Dermis microvascular lymphatic vessel endothelial cell (primary cell): ENCODE measurements at regions not wholly inside any gene's neighbourhood (a gene's known extent, or its start where the extent isn't known, plus 50 kb on each side); places are given as distances from the start of the nearest gene placed in this dataset.
"Not testable (repeated sequence)": the region's sequence is repeated elsewhere in the genome, so short reads cannot be mapped to it uniquely, and the experiment has no call there.

Experiments
- DNase-seq, 2 donors: peaks; one replicate each; pipeline versions ENCODE4 v3.0.0 to v3.0.0-alpha.2; 2010; ENCODE audit warnings: low read depth in 2 of 2

GRCh38 chr4:84126061-84126787 is 372.9 kb downstream of the NKX6-1 start:
- DNase-seq, result no peak

- no peak for DNase-seq
Measured at GRCh38 chr4:84110040-84110439, 389.1 kb downstream of the NKX6-1 start.

GRCh38 chr4:84101653-84102625 is 397.2 kb downstream of the NKX6-1 start:
- DNase-seq, result not testable (repeated sequence)

- no peak for DNase-seq
Measured at GRCh38 chr4:84100071-84100470, 399.0 kb downstream of the NKX6-1 start.

- no peak for DNase-seq
Measured at GRCh38 chr4:84099599-84099998, 399.5 kb downstream of the NKX6-1 start.

GRCh38 chr4:84091266-84091665 is 407.8 kb downstream of the NKX6-1 start:
- no peak for DNase-seq

- DNase-seq, result no peak
Measured at GRCh38 chr4:84089652-84090437, 409.2 kb downstream of the NKX6-1 start.

GRCh38 chr4:84085986-84086385 is 413.1 kb downstream of the NKX6-1 start:
- DNase-seq, result no peak

GRCh38 chr4:84070289-84070688 is 428.8 kb downstream of the NKX6-1 start:
- DNase-seq, result no peak

GRCh38 chr4:84063619-84064018 is 435.5 kb downstream of the NKX6-1 start:
- DNase-seq, result no peak

- DNase-seq, result no peak
Measured at GRCh38 chr4:84058201-84058600, 440.9 kb downstream of the NKX6-1 start.

GRCh38 chr4:84051639-84052038 is 447.5 kb downstream of the NKX6-1 start:
- DNase-seq, result no peak

GRCh38 chr4:84051089-84051488 is 448.0 kb downstream of the NKX6-1 start:
- no peak for DNase-seq

GRCh38 chr4:84050015-84050414 is 449.1 kb downstream of the NKX6-1 start:
- no peak for DNase-seq

GRCh38 chr4:84046551-84046950 is 452.5 kb downstream of the NKX6-1 start:
- DNase-seq, result no peak

GRCh38 chr4:84041426-84041825 is 457.7 kb downstream of the NKX6-1 start:
- no peak for DNase-seq

- no peak for DNase-seq
Measured at GRCh38 chr4:84035568-84035967, 463.5 kb downstream of the NKX6-1 start.

GRCh38 chr4:84032372-84032771 is 466.7 kb downstream of the NKX6-1 start:
- DNase-seq, result no peak

GRCh38 chr4:84031401-84031800 is 467.7 kb downstream of the NKX6-1 start:
- no peak for DNase-seq

- DNase-seq, result no peak
Measured at GRCh38 chr4:84028340-84028739, 470.8 kb downstream of the NKX6-1 start.

- no peak for DNase-seq
Measured at GRCh38 chr4:84024405-84024804, 474.7 kb downstream of the NKX6-1 start.

GRCh38 chr4:84022564-84022963 is 476.5 kb downstream of the NKX6-1 start:
- no peak for DNase-seq
